KMS-11 (cell line): ENCODE measurements at regions not wholly inside any gene's neighbourhood (a gene's known extent, or its start where the extent isn't known, plus 50 kb on each side); places are given as distances from the start of the nearest gene placed in this dataset.

Source experiments
- H2AFZ ChIP-seq: fragments of 200-600 bp; sonication (generic); 2 replicates; pipeline ENCODE4 v1.6.1; 2016; ENCODE audit warnings: antibody characterized with exemption, mixed run types, low read depth
- H3K27ac ChIP-seq: fragments of 200-600 bp; sonication (generic); 2 replicates; pipeline ENCODE4 v1.6.1; 2016; ENCODE audit warnings: mild to moderate bottlenecking, mixed run types
- H3K27me3 ChIP-seq: fragments of 200-600 bp; sonication (generic); 2 replicates; pipeline ENCODE4 v1.6.1; 2017; ENCODE audit warnings: mild to moderate bottlenecking, low read depth, mixed run types, moderate library complexity; ENCODE audit not compliant: insufficient read depth
- H3K36me3 ChIP-seq: fragments of 200-600 bp; sonication (generic); 2 replicates; pipeline ENCODE4 v1.6.1; 2017; ENCODE audit warnings: mild to moderate bottlenecking, mixed run types; ENCODE audit not compliant: insufficient read depth
- H3K4me1 ChIP-seq: fragments of 200-600 bp; sonication (generic); 2 replicates; pipeline ENCODE4 v1.6.1; 2016; ENCODE audit warnings: mild to moderate bottlenecking, low read depth, mixed run types; ENCODE audit not compliant: poor library complexity, severe bottlenecking
- H3K4me2 ChIP-seq: fragments of 200-600 bp; sonication (generic); 2 replicates; pipeline ENCODE4 v1.7.0; 2016; ENCODE audit warnings: mild to moderate bottlenecking, mixed run types
- H3K4me3 ChIP-seq: fragments of 200-600 bp; sonication (generic); IDR thresholded peaks from 2 replicates; pipeline ENCODE4 v1.6.1; 2017; ENCODE audit warnings: low read depth, low read length, mixed read lengths; ENCODE audit not compliant: insufficient read depth
- H3K79me2 ChIP-seq: fragments of 200-600 bp; sonication (generic); 2 replicates; pipeline ENCODE4 v1.6.1; 2016; ENCODE audit warnings: low read depth, mixed run types; ENCODE audit not compliant: insufficient read depth
- H3K9ac ChIP-seq: fragments of 200-600 bp; sonication (generic); 2 replicates; pipeline ENCODE4 v1.6.1; 2016; ENCODE audit warnings: mild to moderate bottlenecking, mixed run types
- H4K20me1 ChIP-seq: fragments of 200-600 bp; sonication (generic); 2 replicates; pipeline ENCODE4 v1.6.1; 2016; ENCODE audit warnings: mild to moderate bottlenecking, mixed run types; ENCODE audit not compliant: insufficient read depth
- TF ChIP-seq, protein P1 (sequence below): fragments of 200-600 bp; sonication (generic); conservative IDR thresholded peaks from 2 replicates; pipeline ENCODE4 v1.6.1; 2017; ENCODE audit warnings: low read depth, mild to moderate bottlenecking, antibody characterized with exemption, low read length, moderate library complexity, mixed read lengths

DNA sequence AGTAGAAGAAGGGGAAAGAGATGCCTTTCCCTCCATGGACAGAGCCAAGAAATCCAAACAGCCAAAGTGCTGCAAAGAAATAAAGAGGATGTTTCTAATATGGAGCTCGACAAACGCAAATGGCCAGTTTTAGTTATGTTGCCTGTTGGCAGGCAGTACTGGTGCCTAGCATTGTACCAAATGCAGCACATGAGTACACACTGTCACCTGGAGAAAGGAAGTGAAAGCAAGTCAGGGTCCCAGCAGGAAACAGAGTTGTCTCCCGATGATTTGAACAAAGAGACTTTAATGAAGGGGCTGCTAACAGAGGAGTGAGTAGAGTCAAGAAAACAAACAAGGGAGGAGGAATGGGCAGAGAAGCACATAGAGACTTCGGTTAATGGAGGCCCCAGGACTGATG is 623.0 kb downstream of the BCL11A start:
- Histone ChIP-seq H3K4me3 (no peak overlapping the region), H3K27ac (no peak overlapping the region), H3K4me1 (no peaks in the 10 kb centered on the region), H3K36me3 (no peaks in the 10 kb centered on the region), H4K20me1 (no peaks in the 10 kb centered on the region), H3K79me2 (no peaks in the 10 kb centered on the region), H3K9ac (no peak overlapping the region), H3K4me2 (no peak overlapping the region), H2AFZ (no peak overlapping the region), H3K27me3 (no peaks in the 10 kb centered on the region)
- TF ChIP-seq, protein P1, sequence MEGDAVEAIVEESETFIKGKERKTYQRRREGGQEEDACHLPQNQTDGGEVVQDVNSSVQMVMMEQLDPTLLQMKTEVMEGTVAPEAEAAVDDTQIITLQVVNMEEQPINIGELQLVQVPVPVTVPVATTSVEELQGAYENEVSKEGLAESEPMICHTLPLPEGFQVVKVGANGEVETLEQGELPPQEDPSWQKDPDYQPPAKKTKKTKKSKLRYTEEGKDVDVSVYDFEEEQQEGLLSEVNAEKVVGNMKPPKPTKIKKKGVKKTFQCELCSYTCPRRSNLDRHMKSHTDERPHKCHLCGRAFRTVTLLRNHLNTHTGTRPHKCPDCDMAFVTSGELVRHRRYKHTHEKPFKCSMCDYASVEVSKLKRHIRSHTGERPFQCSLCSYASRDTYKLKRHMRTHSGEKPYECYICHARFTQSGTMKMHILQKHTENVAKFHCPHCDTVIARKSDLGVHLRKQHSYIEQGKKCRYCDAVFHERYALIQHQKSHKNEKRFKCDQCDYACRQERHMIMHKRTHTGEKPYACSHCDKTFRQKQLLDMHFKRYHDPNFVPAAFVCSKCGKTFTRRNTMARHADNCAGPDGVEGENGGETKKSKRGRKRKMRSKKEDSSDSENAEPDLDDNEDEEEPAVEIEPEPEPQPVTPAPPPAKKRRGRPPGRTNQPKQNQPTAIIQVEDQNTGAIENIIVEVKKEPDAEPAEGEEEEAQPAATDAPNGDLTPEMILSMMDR, result no peak

DNA sequence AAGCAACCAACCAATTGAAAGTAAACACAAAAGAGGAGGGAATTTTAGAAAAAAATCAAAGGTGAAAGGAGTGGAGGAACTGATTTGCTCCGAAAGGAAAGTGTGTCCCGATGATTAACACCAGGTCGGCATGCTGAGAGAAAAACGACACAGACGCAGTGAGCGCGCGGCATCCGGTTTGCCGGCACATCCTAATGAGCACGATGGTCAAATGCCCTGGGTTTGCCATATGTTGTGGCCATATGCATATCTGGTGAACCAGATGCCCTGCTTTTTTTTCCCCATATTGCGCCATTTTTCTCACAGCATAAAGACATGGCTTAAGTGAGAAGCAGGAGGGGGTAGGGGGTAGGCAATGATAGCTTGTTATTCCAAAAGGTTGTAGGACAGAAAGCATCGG is 626.7 kb downstream of the BCL11A start:
- TF ChIP-seq, protein P1, result no peak
- no peaks in the 10 kb centered on the region for H3K4me1 ChIP-seq
- no peak overlapping the region for H3K4me2 ChIP-seq
- H3K79me2 ChIP-seq, result no peaks in the 10 kb centered on the region
- H3K9ac ChIP-seq, result no peak overlapping the region
- no peaks in the 10 kb centered on the region for H3K27me3 ChIP-seq
- H3K4me3 ChIP-seq, result no peak overlapping the region
- H3K27ac ChIP-seq, result no peak overlapping the region
- H2AFZ ChIP-seq, result no peak overlapping the region
- no peaks in the 10 kb centered on the region for H3K36me3 ChIP-seq
- no peaks in the 10 kb centered on the region for H4K20me1 ChIP-seq

DNA sequence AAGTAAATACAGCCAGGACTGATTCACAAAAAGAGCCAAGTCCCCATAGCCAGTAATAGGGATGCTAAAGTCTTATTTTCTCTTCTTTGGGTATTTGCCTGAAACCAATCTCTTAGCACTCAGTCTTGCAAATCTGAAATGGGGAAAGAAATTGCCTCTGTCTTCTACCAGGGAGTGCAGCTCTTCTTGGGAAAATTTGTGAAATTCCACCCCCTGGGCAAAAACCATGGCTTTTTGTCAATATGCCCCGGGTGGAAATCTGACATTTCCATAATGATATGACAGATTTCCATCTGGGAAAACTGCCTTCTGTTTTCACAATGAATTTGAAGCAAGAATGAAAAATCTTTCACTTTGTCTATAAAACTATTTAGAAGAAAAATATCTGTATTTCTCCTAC is 628.1 kb downstream of the BCL11A start:
- H4K20me1 ChIP-seq, result no peaks in the 10 kb centered on the region
- no peaks in the 10 kb centered on the region for H3K79me2 ChIP-seq
- no peak overlapping the region for H3K27ac ChIP-seq
- H3K4me1 ChIP-seq, result no peaks in the 10 kb centered on the region
- no peak overlapping the region for H3K4me2 ChIP-seq
- H3K27me3 ChIP-seq, result no peaks in the 10 kb centered on the region
- H3K36me3 ChIP-seq, result no peaks in the 10 kb centered on the region
- TF ChIP-seq, protein P1, result no peak
- no peak overlapping the region for H2AFZ ChIP-seq
- H3K9ac ChIP-seq, result no peak overlapping the region
- H3K4me3 ChIP-seq, result no peak overlapping the region

DNA sequence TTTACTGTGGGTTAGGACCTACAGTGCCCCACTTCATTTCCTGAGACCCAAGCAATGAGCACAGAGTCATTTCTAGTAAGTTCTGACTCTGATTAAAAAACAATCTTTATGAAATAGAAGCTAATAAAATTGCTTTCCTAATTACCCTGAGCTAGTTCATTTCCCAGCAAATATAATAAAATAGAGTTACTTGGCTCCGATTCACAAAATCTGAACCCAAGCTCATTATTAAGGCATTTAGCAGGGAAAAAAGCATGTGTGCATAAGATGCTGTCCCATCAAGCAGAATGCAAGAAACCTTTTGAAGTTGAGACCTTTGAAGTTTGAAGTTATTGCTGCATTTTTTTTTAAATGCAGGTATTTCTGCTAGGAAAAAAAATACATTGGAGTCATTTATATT is 629.1 kb downstream of the BCL11A start:
- no peak overlapping the region for H2AFZ ChIP-seq
- H3K79me2 ChIP-seq, result no peaks in the 10 kb centered on the region
- no peak overlapping the region for H3K4me2 ChIP-seq
- no peaks in the 10 kb centered on the region for H4K20me1 ChIP-seq
- no peaks in the 10 kb centered on the region for H3K36me3 ChIP-seq
- no peak overlapping the region for H3K9ac ChIP-seq
- TF ChIP-seq, protein P1, result no peak
- no peak overlapping the region for H3K4me3 ChIP-seq
- no peak overlapping the region for H3K27ac ChIP-seq
- no peaks in the 10 kb centered on the region for H3K27me3 ChIP-seq
- no peaks in the 10 kb centered on the region for H3K4me1 ChIP-seq

DNA sequence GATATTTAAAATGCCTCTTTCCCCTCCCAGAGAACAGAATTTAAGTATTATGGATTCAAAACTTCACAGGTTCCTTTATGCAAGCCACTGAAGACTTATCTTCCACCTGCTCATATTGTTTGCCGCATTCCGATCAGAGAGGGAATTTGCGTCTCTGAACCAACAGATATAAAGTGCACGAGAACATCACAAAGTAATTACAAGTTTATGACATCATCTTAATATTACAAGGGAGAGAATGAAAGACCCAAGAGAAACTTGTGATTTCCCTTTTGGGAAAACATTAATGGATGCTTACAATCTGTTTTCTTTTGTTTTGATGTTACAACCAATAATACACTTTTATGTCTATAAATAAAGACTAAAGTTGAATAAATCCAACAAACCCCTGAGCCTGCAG is 631.0 kb downstream of the BCL11A start:
- no peak overlapping the region for H3K4me2 ChIP-seq
- no peaks in the 10 kb centered on the region for H3K36me3 ChIP-seq
- H2AFZ ChIP-seq, result no peak overlapping the region
- H3K27ac ChIP-seq, result no peak overlapping the region
- H3K4me3 ChIP-seq, result no peak overlapping the region
- H4K20me1 ChIP-seq, result no peaks in the 10 kb centered on the region
- H3K4me1 ChIP-seq, result no peaks in the 10 kb centered on the region
- TF ChIP-seq, protein P1, result no peak
- H3K27me3 ChIP-seq, result no peaks in the 10 kb centered on the region
- no peak overlapping the region for H3K9ac ChIP-seq
- H3K79me2 ChIP-seq, result no peaks in the 10 kb centered on the region
